Thoracic aorta (tissue), 2 donors: ENCODE measurements at regions not wholly inside any gene's neighbourhood (a gene's known extent, or its start where the extent isn't known, plus 50 kb on each side); places are given as distances from the start of the nearest gene placed in this dataset.
A peak's percentile ranks its signal among the peaks of the same experiment; 100 is the strongest.
"Not testable (repeated sequence)": the region's sequence is repeated elsewhere in the genome, so short reads cannot be mapped to it uniquely, and the experiment has no call there.

Experiments used
- ATAC-seq: fragments of 150-250 bp; one replicate; pipeline ENCODE4 v1.8.0; 2017; ENCODE audit warnings: low read depth; ENCODE audit not compliant: insufficient number of reproducible peaks, low FRiP score
- DNase-seq: peaks from one replicate; pipeline ENCODE4 v3.0.0-alpha.2; 2020; ENCODE audit warnings: low spot score
- H3K27ac ChIP-seq, 2 donors: fragments of 200-600 bp; sonication (generic); 1 replicate in 1 of 2; 2 replicates in 1 of 2; pipeline ENCODE4 v1.5.1; 2016; ENCODE audit warnings: mild to moderate bottlenecking in 2 of 2, moderate library complexity in 2 of 2
- H3K27me3 ChIP-seq: fragments of 200-600 bp; sonication (generic); replicated peaks from 2 replicates; pipeline ENCODE4 v1.6.0; 2016; ENCODE audit warnings: mild to moderate bottlenecking; ENCODE audit not compliant: insufficient read depth
- H3K36me3 ChIP-seq: fragments of 200-600 bp; sonication (generic); one replicate; pipeline ENCODE4 v1.5.1; 2016
- H3K4me1 ChIP-seq, 2 donors: fragments of 200-600 bp; sonication (generic); 1 replicate in 1 of 2; 2 replicates in 1 of 2; pipeline versions ENCODE4 v1.5.1 to v1.6.0; 2016; ENCODE audit warnings: low read depth in 2 of 2, mild to moderate bottlenecking in 1 of 2; ENCODE audit not compliant: control insufficient read depth in 1 of 2
- H3K4me3 ChIP-seq: fragments of 200-600 bp; sonication (generic); 2 replicates; pipeline ENCODE4 v1.5.1; 2016; ENCODE audit warnings: mild to moderate bottlenecking
- H3K9me3 ChIP-seq: fragments of 200-600 bp; sonication (generic); 2 replicates; pipeline ENCODE4 v1.5.1; 2016
- CTCF ChIP-seq: fragments of 200-600 bp; sonication (generic); IDR thresholded peaks from one replicate; pipeline ENCODE4 v1.5.1; 2019; ENCODE audit warnings: antibody characterized with exemption

GRCh38 chr16:70014915-70015314 is 63.8 kb downstream of the CLEC18A start:
- not testable (repeated sequence) for DNase-seq, H3K27me3 ChIP-seq, ATAC-seq, H3K4me3 ChIP-seq, H3K4me1 ChIP-seq, H3K9me3 ChIP-seq
- H3K27ac ChIP-seq = peak overlapping the region in 1 of 2 donors; percentile 57
- H3K36me3 ChIP-seq = peaks cover 24% of the 10 kb centered on the region

GRCh38 chr16:70016751-70017150 is 65.6 kb downstream of the CLEC18A start:
- H3K27me3 ChIP-seq, ATAC-seq, H3K4me1 ChIP-seq, H3K4me3 ChIP-seq, DNase-seq, H3K9me3 ChIP-seq: not testable (repeated sequence)
- Histone ChIP-seq H3K27ac (peak overlapping the region in 1 of 2 donors; percentile 57), H3K36me3 (peaks cover 32% of the 10 kb centered on the region)

GRCh38 chr16:70018254-70018653 is 67.1 kb downstream of the CLEC18A start:
- no peak for ATAC-seq

GRCh38 chr16:70023207-70023606 is 72.1 kb downstream of the CLEC18A start:
- not testable (repeated sequence) for H3K27ac ChIP-seq, H3K4me3 ChIP-seq, H3K4me1 ChIP-seq, ATAC-seq, H3K27me3 ChIP-seq, DNase-seq, H3K9me3 ChIP-seq
- peaks cover 29% of the 10 kb centered on the region for H3K36me3 ChIP-seq

More at GRCh38 chr16:70018254-70018653, 67.1 kb downstream of the CLEC18A start:
- no peak overlapping the region for H3K4me3 ChIP-seq
- H3K4me1 ChIP-seq = peaks cover 0 to 3% of the 10 kb centered on the region in 2 donors
- no peaks in the 10 kb centered on the region for H3K27me3 ChIP-seq
- no peaks in the 10 kb centered on the region for H3K9me3 ChIP-seq
- no peak for TF ChIP-seq CTCF
- H3K36me3 ChIP-seq = peaks cover 31% of the 10 kb centered on the region
- DNase-seq = no peak
- H3K27ac ChIP-seq = no peak overlapping the region

GRCh38 chr16:70023956-70024355 is 72.8 kb downstream of the CLEC18A start:
- not testable (repeated sequence) for ATAC-seq, DNase-seq, H3K27me3 ChIP-seq, H3K4me3 ChIP-seq, H3K27ac ChIP-seq, H3K9me3 ChIP-seq, H3K4me1 ChIP-seq
- peaks cover 29% of the 10 kb centered on the region for H3K36me3 ChIP-seq

GRCh38 chr16:70026165-70026854 is 75.2 kb downstream of the CLEC18A start:
- peaks cover 20% of the 10 kb centered on the region for H3K36me3 ChIP-seq
- ATAC-seq = not testable (repeated sequence)

GRCh38 chr16:70032906-70033305 is 81.2 kb upstream of the PDPR start:
- DNase-seq, H3K27me3 ChIP-seq, H3K4me3 ChIP-seq, ATAC-seq, H3K9me3 ChIP-seq, H3K27ac ChIP-seq, H3K4me1 ChIP-seq: not testable (repeated sequence)
- peaks cover 21% of the 10 kb centered on the region for H3K36me3 ChIP-seq

More at GRCh38 chr16:70026165-70026854, 75.2 kb downstream of the CLEC18A start:
- not testable (repeated sequence) for H3K9me3 ChIP-seq, H3K27ac ChIP-seq, H3K4me3 ChIP-seq, H3K27me3 ChIP-seq, H3K4me1 ChIP-seq, DNase-seq

GRCh38 chr16:70037913-70038312 is 76.2 kb upstream of the PDPR start:
- H3K4me1 ChIP-seq, H3K9me3 ChIP-seq, H3K27me3 ChIP-seq, H3K4me3 ChIP-seq, ATAC-seq, DNase-seq, H3K27ac ChIP-seq: not testable (repeated sequence)
- H3K36me3 ChIP-seq = peaks cover 26% of the 10 kb centered on the region

- DNase-seq, H3K27me3 ChIP-seq, H3K4me3 ChIP-seq, H3K9me3 ChIP-seq, ATAC-seq: not testable (repeated sequence)
- Histone ChIP-seq H3K4me1 (peaks cover 8 to 13% of the 10 kb centered on the region in 2 donors), H3K36me3 (peaks cover 16% of the 10 kb centered on the region), H3K27ac (peak overlapping the region; percentile 38 to 57)
Observed at GRCh38 chr16:70040554-70040953, 73.6 kb upstream of the PDPR start.

- not testable (repeated sequence) for DNase-seq, H3K9me3 ChIP-seq, H3K27ac ChIP-seq, H3K27me3 ChIP-seq, H3K4me3 ChIP-seq, ATAC-seq
- Histone ChIP-seq H3K4me1 (peaks cover 8 to 13% of the 10 kb centered on the region in 2 donors), H3K36me3 (peaks cover 12% of the 10 kb centered on the region)
Observed at GRCh38 chr16:70043538-70044067, 70.5 kb upstream of the PDPR start.

- peaks cover 5 to 16% of the 10 kb centered on the region in 2 donors for H3K4me1 ChIP-seq
- H3K4me3 ChIP-seq, H3K27ac ChIP-seq, H3K36me3 ChIP-seq, H3K9me3 ChIP-seq, DNase-seq, ATAC-seq, H3K27me3 ChIP-seq: not testable (repeated sequence)
Observed at GRCh38 chr16:70046560-70046959, 67.6 kb upstream of the PDPR start.
